Mesothelial cell of epicardium (in vitro differentiated cells): ENCODE measurements at regions not wholly inside any gene's neighbourhood (a gene's known extent, or its start where the extent isn't known, plus 50 kb on each side); places are given as distances from the start of the nearest gene placed in this dataset.

Experiments used
- DNase-seq, 2 experiments: peaks; one replicate each; pipeline ENCODE4 v3.0.0; 2021; ENCODE audit warnings: low spot score in 2 of 2; ENCODE audit not compliant: unreplicated experiment in 2 of 2
- H3K27ac Mint-ChIP-seq: 2 replicates; pipeline ENCODE4 v1.8.0; 2021; ENCODE audit warnings: mixed read lengths
- H3K27me3 Mint-ChIP-seq: 2 replicates; pipeline ENCODE4 v1.8.0; 2021; ENCODE audit warnings: low read depth, mixed read lengths
- H3K36me3 Mint-ChIP-seq: 2 replicates; pipeline ENCODE4 v1.8.0; 2021; ENCODE audit warnings: mixed read lengths
- H3K4me1 Mint-ChIP-seq: 2 replicates; pipeline ENCODE4 v1.8.0; 2021; ENCODE audit warnings: mixed read lengths
- H3K4me3 Mint-ChIP-seq: 2 replicates; pipeline ENCODE4 v1.8.0; 2021; ENCODE audit warnings: mild to moderate bottlenecking, moderate library complexity, mixed read lengths
- H3K9me3 Mint-ChIP-seq: 2 replicates; pipeline ENCODE4 v1.8.0; 2021; ENCODE audit warnings: mixed read lengths
- CTCF ChIP-seq: fragments of 200-600 bp; sonication (generic); IDR thresholded peaks from one replicate; pipeline ENCODE4 v1.5.0; 2021; ENCODE audit warnings: antibody characterized with exemption; ENCODE audit not compliant: unreplicated experiment

GRCh38 chr10:61164458-61165160 lies 220.6 kb upstream of the RHOBTB1 start:
- no peak for TF ChIP-seq CTCF
- Mint-ChIP-seq H3K36me3 (peaks cover 12% of the 10 kb centered on the region), H3K27ac (peak overlapping the region; percentile 7), H3K4me3 (no peak overlapping the region), H3K27me3 (no peaks in the 10 kb centered on the region), H3K9me3 (peaks cover 25% of the 10 kb centered on the region), H3K4me1 (peaks cover 36% of the 10 kb centered on the region)
- DNase-seq, result no peak

- Mint-ChIP-seq H3K4me3 (no peak overlapping the region), H3K4me1 (peaks cover 43% of the 10 kb centered on the region), H3K27me3 (no peaks in the 10 kb centered on the region), H3K36me3 (peaks cover 10% of the 10 kb centered on the region), H3K9me3 (peaks cover 21% of the 10 kb centered on the region), H3K27ac (no peak overlapping the region)
- TF ChIP-seq CTCF, result no peak
- DNase-seq, result no peak
These were observed 219.4 kb upstream of the RHOBTB1 start for GRCh38 chr10:61163403-61163802.

GRCh38 chr10:61160253-61160652 lies 216.3 kb upstream of the RHOBTB1 start:
- Mint-ChIP-seq H3K36me3 (no peaks in the 10 kb centered on the region), H3K9me3 (peaks cover 10% of the 10 kb centered on the region), H3K4me3 (no peak overlapping the region)

GRCh38 chr10:61159253-61159652 lies 215.3 kb upstream of the RHOBTB1 start:
- H3K27ac Mint-ChIP-seq, result no peak overlapping the region
- no peak for TF ChIP-seq CTCF
- peaks cover 55% of the 10 kb centered on the region for H3K4me1 Mint-ChIP-seq
- no peak for DNase-seq
- no peaks in the 10 kb centered on the region for H3K36me3 Mint-ChIP-seq
- H3K27me3 Mint-ChIP-seq, result no peaks in the 10 kb centered on the region
- peaks cover 10% of the 10 kb centered on the region for H3K9me3 Mint-ChIP-seq
- H3K4me3 Mint-ChIP-seq, result no peak overlapping the region

More at GRCh38 chr10:61160253-61160652, 216.3 kb upstream of the RHOBTB1 start:
- DNase-seq, result no peak
- Mint-ChIP-seq H3K27me3 (no peaks in the 10 kb centered on the region), H3K27ac (no peak overlapping the region), H3K4me1 (peaks cover 57% of the 10 kb centered on the region)
- no peak for TF ChIP-seq CTCF

- Mint-ChIP-seq H3K4me1 (peaks cover 55% of the 10 kb centered on the region), H3K27ac (peak overlapping the region; percentile 39), H3K27me3 (no peaks in the 10 kb centered on the region), H3K4me3 (no peak overlapping the region), H3K36me3 (no peaks in the 10 kb centered on the region), H3K9me3 (peaks cover 10% of the 10 kb centered on the region)
- no peak for DNase-seq
- no peak for TF ChIP-seq CTCF
These were observed 213.2 kb upstream of the RHOBTB1 start for GRCh38 chr10:61157182-61157581.

- Mint-ChIP-seq H3K9me3 (no peaks in the 10 kb centered on the region), H3K4me3 (no peak overlapping the region), H3K4me1 (peaks cover 55% of the 10 kb centered on the region), H3K36me3 (no peaks in the 10 kb centered on the region), H3K27me3 (no peaks in the 10 kb centered on the region), H3K27ac (peak overlapping the region; percentile 54)
- TF ChIP-seq CTCF, result no peak
- no peak for DNase-seq
These were observed 209.8 kb upstream of the RHOBTB1 start for GRCh38 chr10:61153771-61154170.
